ENCODE measurements at regions not wholly inside any gene's neighbourhood (a gene's known extent, or its start where the extent isn't known, plus 50 kb on each side); places are given as distances from the start of the nearest gene placed in this dataset.

DNA sequence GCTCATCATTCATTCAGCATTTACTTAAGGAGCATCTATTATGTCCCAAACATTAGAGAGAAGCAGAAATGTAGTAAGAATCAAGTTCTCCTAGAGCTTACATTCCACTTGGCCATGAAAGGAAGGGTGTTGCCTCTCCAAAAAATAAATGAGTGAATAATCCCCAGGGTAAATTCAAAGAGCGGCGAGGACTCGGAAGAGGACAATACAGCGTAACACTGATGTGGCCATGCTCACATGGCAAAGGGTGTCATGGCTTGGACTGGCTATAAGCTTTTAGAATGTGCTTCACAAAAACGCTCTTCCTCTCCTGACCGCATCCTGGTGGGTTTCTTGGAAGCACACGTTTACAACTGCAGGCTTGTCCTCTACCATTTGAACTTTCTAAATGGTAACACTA lies 290.2 kb downstream of the IRS2 start (continued):
- TF ChIP-seq, protein P1, sequence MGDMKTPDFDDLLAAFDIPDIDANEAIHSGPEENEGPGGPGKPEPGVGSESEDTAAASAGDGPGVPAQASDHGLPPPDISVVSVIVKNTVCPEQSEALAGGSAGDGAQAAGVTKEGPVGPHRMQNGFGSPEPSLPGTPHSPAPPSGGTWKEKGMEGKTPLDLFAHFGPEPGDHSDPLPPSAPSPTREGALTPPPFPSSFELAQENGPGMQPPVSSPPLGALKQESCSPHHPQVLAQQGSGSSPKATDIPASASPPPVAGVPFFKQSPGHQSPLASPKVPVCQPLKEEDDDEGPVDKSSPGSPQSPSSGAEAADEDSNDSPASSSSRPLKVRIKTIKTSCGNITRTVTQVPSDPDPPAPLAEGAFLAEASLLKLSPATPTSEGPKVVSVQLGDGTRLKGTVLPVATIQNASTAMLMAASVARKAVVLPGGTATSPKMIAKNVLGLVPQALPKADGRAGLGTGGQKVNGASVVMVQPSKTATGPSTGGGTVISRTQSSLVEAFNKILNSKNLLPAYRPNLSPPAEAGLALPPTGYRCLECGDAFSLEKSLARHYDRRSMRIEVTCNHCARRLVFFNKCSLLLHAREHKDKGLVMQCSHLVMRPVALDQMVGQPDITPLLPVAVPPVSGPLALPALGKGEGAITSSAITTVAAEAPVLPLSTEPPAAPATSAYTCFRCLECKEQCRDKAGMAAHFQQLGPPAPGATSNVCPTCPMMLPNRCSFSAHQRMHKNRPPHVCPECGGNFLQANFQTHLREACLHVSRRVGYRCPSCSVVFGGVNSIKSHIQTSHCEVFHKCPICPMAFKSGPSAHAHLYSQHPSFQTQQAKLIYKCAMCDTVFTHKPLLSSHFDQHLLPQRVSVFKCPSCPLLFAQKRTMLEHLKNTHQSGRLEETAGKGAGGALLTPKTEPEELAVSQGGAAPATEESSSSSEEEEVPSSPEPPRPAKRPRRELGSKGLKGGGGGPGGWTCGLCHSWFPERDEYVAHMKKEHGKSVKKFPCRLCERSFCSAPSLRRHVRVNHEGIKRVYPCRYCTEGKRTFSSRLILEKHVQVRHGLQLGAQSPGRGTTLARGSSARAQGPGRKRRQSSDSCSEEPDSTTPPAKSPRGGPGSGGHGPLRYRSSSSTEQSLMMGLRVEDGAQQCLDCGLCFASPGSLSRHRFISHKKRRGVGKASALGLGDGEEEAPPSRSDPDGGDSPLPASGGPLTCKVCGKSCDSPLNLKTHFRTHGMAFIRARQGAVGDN (IDR thresholded peaks at IDR 0.05): no peak
- TF ChIP-seq BRCA1 (IDR thresholded peaks at IDR 0.05; ENCODE audit: low read depth, low read length) (no peak), BMI1 (IDR thresholded peaks at IDR 0.05; ENCODE audit: borderline replicate concordance) (no peak), LARP7 (IDR thresholded peaks at IDR 0.05) (no peak)

GRCh38 chr13:109494925-109495369 lies 291.4 kb downstream of the IRS2 start:
- no peak overlapping the region for H2AFZ ChIP-seq (ENCODE audit: control insufficient read depth, low read depth, low read length)
- no peak overlapping the region for H3K9ac ChIP-seq (ENCODE audit: control insufficient read depth, insufficient read depth, low read length)
- no peaks in the 10 kb centered on the region for H3K27me3 ChIP-seq (replicated peaks in 1 of 2; ENCODE audit: control insufficient read depth in 2 of 2, insufficient read depth in 2 of 2, low read length in 1 of 2)
- no peaks in the 10 kb centered on the region for H3K9me3 ChIP-seq (replicated peaks; ENCODE audit: control insufficient read depth, insufficient read depth, low read length)
- no peak overlapping the region for H3K4me2 ChIP-seq (ENCODE audit: control insufficient read depth, insufficient read depth)
- H3K79me2 ChIP-seq (ENCODE audit: control insufficient read depth, insufficient read depth, low read length): no peaks in the 10 kb centered on the region
- 50% methylated on average over 9 of the region's 9 CpGs for WGBS (ENCODE audit: insufficient coverage, insufficient replicate concordance, low lambda C conversion rate, missing lambda C conversion rate)
- in situ Hi-C loops (cut with MboI) (no loop called here), intact Hi-C loops (cut with micrococcal nuclease; ENCODE audit: unreplicated experiment) (no loop called here)
- FAIRE-seq (no peak), DNase-seq (ENCODE audit: low read depth, low spot score) (no peak), ATAC-seq (no peak)
- TF ChIP-seq, protein P1 (IDR thresholded peaks at IDR 0.05): no peak
- TF ChIP-seq CBFB (IDR thresholded peaks at IDR 0.05; ENCODE audit: low read depth) (no peak), SUPT20H (IDR thresholded peaks at IDR 0.05; ENCODE audit: borderline replicate concordance, control insufficient read depth, low read depth, low read length) (no peak), NR2F1 (conservative IDR thresholded peaks at IDR 0.05) (no peak), IRF3 (IDR thresholded peaks at IDR 0.05) (no peak), KDM1A (IDR thresholded peaks at IDR 0.05; ENCODE audit: borderline replicate concordance) (no peak)
- SMC1A ChIA-PET (ENCODE audit: uncharacterized antibody, unreplicated experiment): no interaction called here
- no TSS peak for BruUV-seq (replicated peaks)
- H4K20me1 ChIP-seq (ENCODE audit: control insufficient read depth, insufficient read depth): no peaks in the 10 kb centered on the region
- RAD21 ChIA-PET (ENCODE audit: unreplicated experiment): no interaction called here
- POLR2A ChIA-PET: no interaction called here
- no peak overlapping the region for H3K4me3 ChIP-seq
- no peaks in the 10 kb centered on the region for H3K4me1 ChIP-seq (ENCODE audit: control insufficient read depth, insufficient read depth, low read length)
- H3K36me3 ChIP-seq (ENCODE audit: control insufficient read depth in 2 of 2, insufficient read depth in 2 of 2, low read length in 1 of 2): no peaks in the 10 kb centered on the region
- no peak overlapping the region for H3K27ac ChIP-seq (ENCODE audit: control insufficient read depth, insufficient read depth)
- CTCF ChIA-PET: no interaction called here

Data from GM12878 (cell line).